ENCODE measurements at regions not wholly inside any gene's neighbourhood (a gene's known extent, or its start where the extent isn't known, plus 50 kb on each side); places are given as distances from the start of the nearest gene placed in this dataset.

DNA sequence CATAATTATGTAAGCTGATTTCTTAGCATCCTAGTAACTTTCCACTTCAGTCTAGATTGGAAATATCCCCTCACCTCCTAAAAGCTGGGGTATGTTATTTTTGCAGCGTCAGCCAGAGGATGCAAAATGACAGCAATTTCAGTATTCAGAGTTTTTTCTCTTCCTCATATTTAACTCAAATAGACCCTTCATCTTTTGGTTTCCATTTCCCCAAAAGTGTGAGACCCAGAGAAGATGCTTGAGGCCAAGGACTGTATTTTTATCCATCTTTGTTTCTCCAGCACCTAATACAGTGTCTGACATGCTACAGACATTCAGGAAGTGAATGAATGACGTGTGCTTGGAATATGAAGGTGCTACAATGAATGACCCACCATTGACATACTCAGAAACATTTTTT is 75.5 kb upstream of the RANBP3L start:
- no peaks in the 10 kb centered on the region for H3K4me1 Mint-ChIP-seq
- H3K4me3 Mint-ChIP-seq, result no peak overlapping the region
- no peak overlapping the region for H3K27ac Mint-ChIP-seq
- H3K27me3 Mint-ChIP-seq (ENCODE audit: low read depth), result peaks cover 5% of the 10 kb centered on the region
- TF ChIP-seq KAT7 (CRISPR knock-in tag; IDR thresholded peaks at IDR 0.05; ENCODE audit: borderline replicate concordance), result no peak
- no peak for TF ChIP-seq GRHL2 (CRISPR knock-in tag; IDR thresholded peaks at IDR 0.05; ENCODE audit: insufficient replicate concordance, severe bottlenecking)
- TF ChIP-seq CBFB (CRISPR knock-in tag; IDR thresholded peaks at IDR 0.05; ENCODE audit: low read depth), result no peak
- TF ChIP-seq, protein P1, sequence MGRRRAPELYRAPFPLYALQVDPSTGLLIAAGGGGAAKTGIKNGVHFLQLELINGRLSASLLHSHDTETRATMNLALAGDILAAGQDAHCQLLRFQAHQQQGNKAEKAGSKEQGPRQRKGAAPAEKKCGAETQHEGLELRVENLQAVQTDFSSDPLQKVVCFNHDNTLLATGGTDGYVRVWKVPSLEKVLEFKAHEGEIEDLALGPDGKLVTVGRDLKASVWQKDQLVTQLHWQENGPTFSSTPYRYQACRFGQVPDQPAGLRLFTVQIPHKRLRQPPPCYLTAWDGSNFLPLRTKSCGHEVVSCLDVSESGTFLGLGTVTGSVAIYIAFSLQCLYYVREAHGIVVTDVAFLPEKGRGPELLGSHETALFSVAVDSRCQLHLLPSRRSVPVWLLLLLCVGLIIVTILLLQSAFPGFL (CRISPR knock-in tag; IDR thresholded peaks at IDR 0.05; ENCODE audit: borderline replicate concordance), result no peak
- no peak for TF ChIP-seq ZSCAN18 (CRISPR knock-in tag; IDR thresholded peaks at IDR 0.05)
- no peak for TF ChIP-seq JUN (CRISPR knock-in tag; IDR thresholded peaks at IDR 0.05)
- TF ChIP-seq SMAD4 (CRISPR knock-in tag; IDR thresholded peaks at IDR 0.05), result no peak
- TF ChIP-seq TCF7 (CRISPR knock-in tag; IDR thresholded peaks at IDR 0.05; ENCODE audit: low read depth), result no peak
- peaks cover 3% of the 10 kb centered on the region; the same call in 1 of the 2 replicates for H3K9me3 Mint-ChIP-seq
- DNase-seq (ENCODE audit: low spot score) (no peak), ATAC-seq (no peak)
- H3K36me3 Mint-ChIP-seq, result no peaks in the 10 kb centered on the region
- ChIA-PET CTCF (interaction anchor here (1.7 kb wide), 1 partner anchor 314 kb away, joined by 3 read pairs; no protein-coding TSS in a partner anchor), POLR2A (interaction anchor here (0.9 kb wide), 1 partner anchor 10 kb away, joined by 3 read pairs; no protein-coding TSS in a partner anchor)

DNA sequence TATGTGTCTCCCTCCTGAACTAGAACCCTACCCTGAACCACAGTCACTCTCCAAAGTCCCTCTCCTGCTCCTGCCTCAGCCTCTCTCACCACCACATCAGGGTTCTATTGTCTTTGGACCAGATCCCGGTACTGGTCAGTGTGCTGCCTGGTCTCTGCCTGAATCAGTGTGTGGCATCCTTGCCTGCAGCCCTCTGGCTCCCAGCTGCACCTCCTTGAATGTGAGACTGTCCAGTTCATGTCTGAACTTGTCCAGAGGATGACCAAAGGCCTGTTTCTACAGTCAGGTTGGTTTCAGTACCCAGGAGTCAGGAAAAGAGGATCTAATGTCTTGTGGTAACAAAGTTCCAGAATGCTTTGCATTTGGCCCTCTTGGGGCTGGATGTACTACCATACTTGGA is 76.8 kb upstream of the RANBP3L start:
- H3K4me1 Mint-ChIP-seq, result no peaks in the 10 kb centered on the region
- ATAC-seq (no peak), DNase-seq (ENCODE audit: low spot score) (no peak)
- POLR2A ChIA-PET, result no interaction called here
- no peak for TF ChIP-seq ZNF671 (CRISPR knock-in tag; IDR thresholded peaks at IDR 0.05)
- TF ChIP-seq NR1H2 (CRISPR knock-in tag; IDR thresholded peaks at IDR 0.05), result no peak
- TF ChIP-seq, protein P2, sequence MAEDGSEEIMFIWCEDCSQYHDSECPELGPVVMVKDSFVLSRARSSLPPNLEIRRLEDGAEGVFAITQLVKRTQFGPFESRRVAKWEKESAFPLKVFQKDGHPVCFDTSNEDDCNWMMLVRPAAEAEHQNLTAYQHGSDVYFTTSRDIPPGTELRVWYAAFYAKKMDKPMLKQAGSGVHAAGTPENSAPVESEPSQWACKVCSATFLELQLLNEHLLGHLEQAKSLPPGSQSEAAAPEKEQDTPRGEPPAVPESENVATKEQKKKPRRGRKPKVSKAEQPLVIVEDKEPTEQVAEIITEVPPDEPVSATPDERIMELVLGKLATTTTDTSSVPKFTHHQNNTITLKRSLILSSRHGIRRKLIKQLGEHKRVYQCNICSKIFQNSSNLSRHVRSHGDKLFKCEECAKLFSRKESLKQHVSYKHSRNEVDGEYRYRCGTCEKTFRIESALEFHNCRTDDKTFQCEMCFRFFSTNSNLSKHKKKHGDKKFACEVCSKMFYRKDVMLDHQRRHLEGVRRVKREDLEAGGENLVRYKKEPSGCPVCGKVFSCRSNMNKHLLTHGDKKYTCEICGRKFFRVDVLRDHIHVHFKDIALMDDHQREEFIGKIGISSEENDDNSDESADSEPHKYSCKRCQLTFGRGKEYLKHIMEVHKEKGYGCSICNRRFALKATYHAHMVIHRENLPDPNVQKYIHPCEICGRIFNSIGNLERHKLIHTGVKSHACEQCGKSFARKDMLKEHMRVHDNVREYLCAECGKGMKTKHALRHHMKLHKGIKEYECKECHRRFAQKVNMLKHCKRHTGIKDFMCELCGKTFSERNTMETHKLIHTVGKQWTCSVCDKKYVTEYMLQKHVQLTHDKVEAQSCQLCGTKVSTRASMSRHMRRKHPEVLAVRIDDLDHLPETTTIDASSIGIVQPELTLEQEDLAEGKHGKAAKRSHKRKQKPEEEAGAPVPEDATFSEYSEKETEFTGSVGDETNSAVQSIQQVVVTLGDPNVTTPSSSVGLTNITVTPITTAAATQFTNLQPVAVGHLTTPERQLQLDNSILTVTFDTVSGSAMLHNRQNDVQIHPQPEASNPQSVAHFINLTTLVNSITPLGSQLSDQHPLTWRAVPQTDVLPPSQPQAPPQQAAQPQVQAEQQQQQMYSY (CRISPR knock-in tag; IDR thresholded peaks at IDR 0.05), result no peak
- TF ChIP-seq, protein P3, sequence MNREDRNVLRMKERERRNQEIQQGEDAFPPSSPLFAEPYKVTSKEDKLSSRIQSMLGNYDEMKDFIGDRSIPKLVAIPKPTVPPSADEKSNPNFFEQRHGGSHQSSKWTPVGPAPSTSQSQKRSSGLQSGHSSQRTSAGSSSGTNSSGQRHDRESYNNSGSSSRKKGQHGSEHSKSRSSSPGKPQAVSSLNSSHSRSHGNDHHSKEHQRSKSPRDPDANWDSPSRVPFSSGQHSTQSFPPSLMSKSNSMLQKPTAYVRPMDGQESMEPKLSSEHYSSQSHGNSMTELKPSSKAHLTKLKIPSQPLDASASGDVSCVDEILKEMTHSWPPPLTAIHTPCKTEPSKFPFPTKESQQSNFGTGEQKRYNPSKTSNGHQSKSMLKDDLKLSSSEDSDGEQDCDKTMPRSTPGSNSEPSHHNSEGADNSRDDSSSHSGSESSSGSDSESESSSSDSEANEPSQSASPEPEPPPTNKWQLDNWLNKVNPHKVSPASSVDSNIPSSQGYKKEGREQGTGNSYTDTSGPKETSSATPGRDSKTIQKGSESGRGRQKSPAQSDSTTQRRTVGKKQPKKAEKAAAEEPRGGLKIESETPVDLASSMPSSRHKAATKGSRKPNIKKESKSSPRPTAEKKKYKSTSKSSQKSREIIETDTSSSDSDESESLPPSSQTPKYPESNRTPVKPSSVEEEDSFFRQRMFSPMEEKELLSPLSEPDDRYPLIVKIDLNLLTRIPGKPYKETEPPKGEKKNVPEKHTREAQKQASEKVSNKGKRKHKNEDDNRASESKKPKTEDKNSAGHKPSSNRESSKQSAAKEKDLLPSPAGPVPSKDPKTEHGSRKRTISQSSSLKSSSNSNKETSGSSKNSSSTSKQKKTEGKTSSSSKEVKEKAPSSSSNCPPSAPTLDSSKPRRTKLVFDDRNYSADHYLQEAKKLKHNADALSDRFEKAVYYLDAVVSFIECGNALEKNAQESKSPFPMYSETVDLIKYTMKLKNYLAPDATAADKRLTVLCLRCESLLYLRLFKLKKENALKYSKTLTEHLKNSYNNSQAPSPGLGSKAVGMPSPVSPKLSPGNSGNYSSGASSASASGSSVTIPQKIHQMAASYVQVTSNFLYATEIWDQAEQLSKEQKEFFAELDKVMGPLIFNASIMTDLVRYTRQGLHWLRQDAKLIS (CRISPR knock-in tag; IDR thresholded peaks at IDR 0.05; ENCODE audit: borderline replicate concordance), result no peak
- no peak for TF ChIP-seq MLX (CRISPR knock-in tag; IDR thresholded peaks at IDR 0.05)
- TF ChIP-seq E2F1 (CRISPR knock-in tag; IDR thresholded peaks at IDR 0.05), result no peak
- TF ChIP-seq KAT7 (CRISPR knock-in tag; IDR thresholded peaks at IDR 0.05; ENCODE audit: borderline replicate concordance), result no peak
- no peak for TF ChIP-seq ESRRA (CRISPR knock-in tag; IDR thresholded peaks at IDR 0.05; ENCODE audit: borderline replicate concordance)
- TF ChIP-seq, protein P4, sequence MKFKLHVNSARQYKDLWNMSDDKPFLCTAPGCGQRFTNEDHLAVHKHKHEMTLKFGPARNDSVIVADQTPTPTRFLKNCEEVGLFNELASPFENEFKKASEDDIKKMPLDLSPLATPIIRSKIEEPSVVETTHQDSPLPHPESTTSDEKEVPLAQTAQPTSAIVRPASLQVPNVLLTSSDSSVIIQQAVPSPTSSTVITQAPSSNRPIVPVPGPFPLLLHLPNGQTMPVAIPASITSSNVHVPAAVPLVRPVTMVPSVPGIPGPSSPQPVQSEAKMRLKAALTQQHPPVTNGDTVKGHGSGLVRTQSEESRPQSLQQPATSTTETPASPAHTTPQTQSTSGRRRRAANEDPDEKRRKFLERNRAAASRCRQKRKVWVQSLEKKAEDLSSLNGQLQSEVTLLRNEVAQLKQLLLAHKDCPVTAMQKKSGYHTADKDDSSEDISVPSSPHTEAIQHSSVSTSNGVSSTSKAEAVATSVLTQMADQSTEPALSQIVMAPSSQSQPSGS (CRISPR knock-in tag; IDR thresholded peaks at IDR 0.05; ENCODE audit: borderline replicate concordance, low read depth), result no peak
- TF ChIP-seq FOXJ3 (CRISPR knock-in tag; IDR thresholded peaks at IDR 0.05; ENCODE audit: borderline replicate concordance), result no peak
- no peak for TF ChIP-seq ZNF121 (CRISPR knock-in tag; IDR thresholded peaks at IDR 0.05)
- no peaks in the 10 kb centered on the region for H3K36me3 Mint-ChIP-seq
- H3K4me3 Mint-ChIP-seq, result no peak overlapping the region
- no peak overlapping the region for H3K27ac Mint-ChIP-seq
- H3K27me3 Mint-ChIP-seq (ENCODE audit: low read depth), result peaks cover 5% of the 10 kb centered on the region
- peaks cover 3% of the 10 kb centered on the region; the same call in 1 of the 2 replicates for H3K9me3 Mint-ChIP-seq
- CTCF ChIA-PET, result no interaction called here
